HG03280 (cell line): ENCODE measurements at regions not wholly inside any gene's neighbourhood (a gene's known extent, or its start where the extent isn't known, plus 50 kb on each side); places are given as distances from the start of the nearest gene placed in this dataset.

Experiments used
- ATAC-seq: cut with Tn5 transposase; IDR thresholded peaks from one replicate; pipeline ENCODE4 v1.9.1; 2021; ENCODE audit warnings: mild to moderate bottlenecking, moderate library complexity; ENCODE audit not compliant: unreplicated experiment

DNA sequence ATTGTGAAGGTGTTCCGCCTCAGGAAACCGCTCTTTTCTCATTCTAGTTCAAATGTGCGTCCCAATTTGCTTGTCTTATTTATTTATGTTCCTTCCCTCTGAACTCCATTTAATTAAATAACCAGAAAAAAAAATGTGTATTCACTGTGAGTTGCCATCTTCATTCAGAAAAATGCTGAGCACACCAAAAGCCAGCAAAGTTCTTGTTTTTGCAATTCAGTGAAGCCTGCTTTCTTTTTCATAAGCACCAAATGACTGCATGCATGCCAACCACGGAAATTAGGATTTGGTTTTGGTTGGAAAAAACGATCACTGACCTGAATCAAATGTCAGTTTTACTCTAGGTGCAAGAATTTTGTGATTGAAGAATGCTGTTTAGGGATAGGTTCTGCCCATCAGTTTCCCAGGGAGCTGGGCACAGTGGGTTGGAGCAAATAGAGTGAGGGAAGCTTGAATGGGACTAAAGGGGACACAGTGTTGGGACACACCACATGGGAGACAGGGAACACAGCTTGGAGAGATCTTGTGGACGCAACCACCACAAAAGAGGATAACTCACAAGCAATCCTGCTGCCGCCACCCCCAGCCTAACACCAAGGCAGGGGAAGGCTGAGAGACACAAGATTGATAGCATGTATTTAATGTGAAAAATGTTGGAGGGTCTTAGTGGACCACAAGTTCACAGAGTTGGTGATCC is 183.4 kb upstream of the GALNT2 start:
- no peak for ATAC-seq

- ATAC-seq = no peak
These were observed 182.3 kb upstream of the GALNT2 start for GRCh38 chr1:229884765-229885164.

- no peak for ATAC-seq
These were observed 181.2 kb upstream of the GALNT2 start for GRCh38 chr1:229885568-229886495.

GRCh38 chr1:229886636-229887035 is 180.4 kb upstream of the GALNT2 start:
- no peak for ATAC-seq

DNA sequence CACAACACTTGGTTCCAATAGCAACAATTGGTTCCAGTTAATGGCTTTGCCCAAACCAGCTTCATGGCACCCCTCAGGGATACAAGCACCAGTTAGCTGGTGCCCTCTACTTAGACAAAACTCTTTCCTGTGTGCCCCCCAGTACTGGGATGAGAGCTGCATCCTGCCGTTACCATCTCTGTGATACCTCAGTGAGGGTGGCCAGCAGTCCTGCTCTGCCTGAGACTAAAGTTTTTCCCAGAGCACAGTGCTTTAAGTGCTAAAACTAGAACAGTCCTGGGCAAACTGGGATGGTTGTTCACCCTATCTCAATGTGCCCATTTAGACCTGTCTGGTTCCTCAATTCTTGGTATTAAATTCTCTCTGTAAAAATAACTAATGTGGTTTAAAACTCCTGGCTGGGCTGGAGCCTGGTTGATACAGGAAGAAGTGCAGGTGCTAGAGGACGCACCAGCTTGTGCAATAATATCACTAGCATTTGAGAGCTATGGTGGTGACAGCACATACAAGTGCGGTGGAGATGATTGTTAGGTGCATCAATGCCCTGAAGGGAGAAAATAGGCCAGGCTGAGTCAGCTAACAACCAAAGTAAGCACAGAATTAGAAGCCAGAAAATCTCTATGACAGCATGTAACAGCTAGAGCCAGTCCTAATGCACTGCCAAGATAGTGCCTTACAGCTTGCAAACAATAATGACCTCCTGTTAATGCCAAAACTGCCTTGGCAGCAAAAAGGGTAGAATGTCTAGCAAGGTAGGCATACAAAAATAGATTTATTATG is 179.8 kb upstream of the GALNT2 start:
- no peak for ATAC-seq

DNA sequence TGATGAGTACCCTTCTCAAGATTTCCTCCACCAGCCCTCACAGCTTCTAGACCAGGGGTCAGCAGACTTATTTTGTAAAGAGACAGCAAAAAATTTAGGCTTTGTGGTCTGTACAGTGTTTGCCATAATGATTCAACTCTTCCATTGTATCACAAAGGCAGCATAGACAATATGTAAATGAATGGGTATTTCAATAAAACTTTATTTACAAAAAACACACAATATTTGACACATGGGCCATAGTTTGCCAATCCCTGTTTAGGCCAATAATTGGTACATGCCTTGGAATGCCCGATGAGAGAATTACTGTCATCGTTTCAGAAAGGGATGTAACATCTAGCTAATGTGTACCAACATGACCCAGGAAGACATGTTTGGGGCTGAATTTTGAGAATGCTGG is 178.9 kb upstream of the GALNT2 start:
- no peak for ATAC-seq

GRCh38 chr1:229888561-229889001 is 178.5 kb upstream of the GALNT2 start:
- ATAC-seq = no peak

DNA sequence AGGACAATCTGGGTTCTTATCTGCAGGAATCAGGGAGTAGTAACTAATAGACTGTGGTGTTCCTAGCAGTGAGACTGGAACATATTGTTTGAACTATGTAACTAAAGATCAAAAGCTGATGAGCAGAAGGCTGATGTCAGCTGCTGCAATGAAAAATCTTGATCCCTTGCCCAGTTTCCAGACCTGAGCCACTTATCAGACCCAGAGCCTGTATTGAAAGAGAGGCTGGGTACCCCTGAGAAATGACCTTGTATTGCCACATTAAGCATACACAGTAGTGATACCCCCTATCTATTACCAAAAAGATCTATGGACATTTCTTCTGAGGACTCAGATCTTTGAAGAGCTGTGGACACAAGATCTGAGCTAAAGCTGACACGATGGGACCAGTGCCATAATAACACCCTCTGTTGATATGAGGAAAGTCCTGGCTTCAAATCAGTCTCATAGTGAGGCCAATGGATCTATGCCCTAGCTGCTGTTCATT is 178.0 kb upstream of the GALNT2 start:
- no peak for ATAC-seq

- ATAC-seq = no peak
These were observed 175.8 kb upstream of the GALNT2 start for GRCh38 chr1:229891227-229891626.

DNA sequence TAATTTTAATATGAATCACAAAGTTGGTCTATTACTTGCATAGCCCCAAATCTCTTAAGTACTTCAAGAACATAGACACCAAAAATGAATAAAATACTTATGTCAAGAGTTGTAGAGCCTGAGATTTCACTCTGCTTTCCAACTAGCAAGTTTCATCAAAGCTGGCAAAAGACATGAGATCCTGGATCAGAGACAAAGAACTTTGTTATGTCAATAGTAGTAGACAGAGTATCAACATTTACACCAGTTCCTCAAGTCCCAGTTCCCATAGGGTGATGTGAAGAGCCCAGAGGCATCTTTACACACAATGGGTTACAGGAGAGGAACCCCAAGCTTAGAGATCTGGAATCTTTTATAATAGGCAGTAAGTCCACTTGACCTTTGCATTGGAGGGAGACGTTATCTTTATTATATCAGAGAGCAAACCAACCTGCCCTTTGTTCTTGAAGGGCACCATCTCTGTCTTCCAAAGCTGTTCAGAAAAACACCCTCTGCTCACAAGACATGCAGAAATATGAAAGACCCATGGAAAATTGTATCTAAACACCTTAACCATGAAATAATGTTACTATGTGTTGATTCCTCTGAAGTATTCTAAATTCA is 174.4 kb upstream of the GALNT2 start:
- no peak for ATAC-seq

- no peak for ATAC-seq
These were observed 173.1 kb upstream of the GALNT2 start for GRCh38 chr1:229893762-229894444.

GRCh38 chr1:229894532-229894931 is 172.5 kb upstream of the GALNT2 start:
- no peak for ATAC-seq

DNA sequence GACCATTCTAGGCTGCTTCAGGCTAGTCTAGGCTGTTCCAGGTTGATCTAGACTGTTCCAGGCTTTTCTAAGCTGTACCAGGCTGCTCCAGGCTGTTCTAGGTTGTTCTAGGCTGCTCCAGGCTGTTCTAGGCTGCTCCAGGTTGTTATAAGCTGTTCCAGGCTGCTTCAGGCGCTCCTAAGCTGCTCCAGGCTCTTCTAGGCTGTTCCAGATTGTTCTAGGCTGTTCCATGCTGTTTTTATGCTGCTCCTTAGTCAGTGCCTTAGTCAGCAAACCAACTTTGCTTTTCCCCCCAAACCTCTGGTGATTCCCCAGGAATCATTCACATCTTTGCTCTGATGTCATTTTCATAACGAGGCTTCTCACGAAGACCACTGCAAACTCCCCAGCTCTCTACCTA is 171.4 kb upstream of the GALNT2 start:
- no peak for ATAC-seq

GRCh38 chr1:229896306-229896705 is 170.7 kb upstream of the GALNT2 start:
- ATAC-seq = no peak

DNA sequence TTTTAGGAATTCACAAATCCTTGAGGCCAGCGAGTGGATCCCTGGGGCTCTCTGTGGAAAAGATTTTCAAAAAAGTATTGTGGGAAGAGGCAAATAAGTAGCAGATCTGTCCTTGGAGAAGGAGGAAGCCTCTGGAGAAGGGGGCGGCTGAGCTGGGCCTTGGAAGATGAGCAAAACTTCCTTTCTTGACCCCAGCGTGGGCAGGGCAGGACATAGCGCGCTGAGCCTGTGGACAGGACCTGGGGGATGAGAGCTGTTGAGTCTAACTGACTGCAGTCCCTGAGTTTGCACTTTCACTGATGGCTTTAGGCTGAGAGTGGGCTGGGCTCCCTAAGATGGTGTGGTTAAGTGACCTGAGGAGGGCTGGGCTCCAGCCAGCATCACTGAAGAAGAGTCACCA is 170.2 kb upstream of the GALNT2 start:
- no peak for ATAC-seq

DNA sequence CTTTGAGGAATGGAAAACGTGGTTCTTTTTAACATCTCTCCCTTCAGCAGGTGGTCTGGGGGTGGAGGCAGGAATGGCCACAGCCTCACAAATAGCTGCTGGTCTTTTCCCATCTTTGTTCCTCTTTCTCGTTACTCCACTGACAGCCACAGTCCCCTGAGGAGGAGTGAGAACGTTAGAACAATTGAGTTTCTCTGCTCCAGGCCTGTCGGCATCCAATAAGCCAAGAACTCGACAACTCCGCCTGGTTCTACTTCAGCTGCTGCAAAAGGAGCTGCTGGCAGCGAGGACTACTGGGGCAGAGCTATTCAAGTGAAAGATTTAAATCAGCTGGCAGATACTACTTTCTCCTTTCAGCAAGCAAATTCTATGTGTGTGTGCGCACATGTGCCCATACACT is 169.5 kb upstream of the GALNT2 start:
- ATAC-seq = no peak

- ATAC-seq = no peak
These were observed 166.8 kb upstream of the GALNT2 start for GRCh38 chr1:229900220-229900619.

DNA sequence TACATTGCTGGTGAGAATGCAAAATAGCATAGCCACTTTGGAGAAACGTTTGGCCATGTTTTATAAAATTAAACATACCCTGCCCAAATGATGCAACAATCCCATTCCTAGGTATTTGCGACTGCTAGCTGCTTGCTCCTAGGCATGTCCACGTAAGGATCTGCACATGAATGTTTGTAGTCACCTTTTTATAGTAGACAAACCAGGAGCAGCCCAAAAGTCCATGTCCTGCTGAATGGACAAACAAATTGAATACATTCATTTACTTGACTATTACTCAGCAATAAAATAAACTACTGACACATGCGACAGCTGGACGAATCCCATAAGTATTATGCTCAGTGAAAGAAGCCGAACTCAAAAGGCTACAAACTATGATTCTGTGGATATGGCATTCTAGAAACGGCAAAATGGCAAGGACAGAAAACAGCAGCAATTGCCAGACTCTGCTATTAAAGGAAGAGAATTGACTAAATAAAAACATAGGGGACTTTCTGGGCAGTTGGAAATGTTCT is 161.9 kb upstream of the GALNT2 start:
- ATAC-seq = no peak

DNA sequence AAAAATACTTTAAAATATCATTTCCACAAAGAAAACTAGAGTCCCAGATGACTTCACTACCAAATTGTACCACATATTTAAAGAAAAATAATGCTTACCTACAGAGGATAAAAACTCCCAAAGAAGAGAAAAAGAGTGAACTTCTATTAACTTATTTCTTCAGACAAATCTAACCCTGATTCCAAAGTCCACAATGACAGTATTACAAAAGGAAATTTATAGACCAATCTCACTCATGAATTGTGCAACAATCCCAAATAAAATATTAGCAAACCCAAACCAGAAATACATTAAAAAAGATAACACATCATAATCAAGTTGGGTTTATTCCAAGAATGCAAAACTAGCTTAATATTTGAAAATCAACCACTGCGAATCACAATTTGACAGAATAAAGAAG is 161.4 kb upstream of the GALNT2 start:
- no peak for ATAC-seq
